Fibroblast of lung (primary cell): ENCODE measurements at regions not wholly inside any gene's neighbourhood (a gene's known extent, or its start where the extent isn't known, plus 50 kb on each side); places are given as distances from the start of the nearest gene placed in this dataset.
"Not testable (repeated sequence)": the region's sequence is repeated elsewhere in the genome, so short reads cannot be mapped to it uniquely, and the experiment has no call there.

Experiments used
- CTCF ChIP-seq, 2 donors: IDR thresholded peaks in 1 of 2; conservative IDR thresholded peaks in 1 of 2; 1 replicate in 1 of 2; 2 replicates in 1 of 2; pipeline ENCODE4 v1.5.1; 2011 to 2012; ENCODE audit warnings: low read length in 2 of 2, control low read depth in 1 of 2, inconsistent platforms in 1 of 2, low read depth in 1 of 2, mild to moderate bottlenecking in 1 of 2
- EZH2 ChIP-seq: IDR thresholded peaks from 2 replicates; pipeline ENCODE4 v1.5.1; 2012; ENCODE audit warnings: low read length, control low read depth, mild to moderate bottlenecking; ENCODE audit errors: missing control alignments

GRCh38 chrY:3120234-3120633 lies 185.1 kb downstream of the ZFY start:
- not testable (repeated sequence) for TF ChIP-seq CTCF (conservative IDR thresholded peaks at IDR 0.05 in 1 of 2, IDR thresholded peaks at IDR 0.05 in 1 of 2; ENCODE audit: low read depth in 1 of 2, low read length in 2 of 2); EZH2
